Superior temporal gyrus (tissue), 1 donor: ENCODE measurements at regions not wholly inside any gene's neighbourhood (a gene's known extent, or its start where the extent isn't known, plus 50 kb on each side); places are given as distances from the start of the nearest gene placed in this dataset.

Source experiments
- DNase-seq: peaks from one replicate; pipeline ENCODE4 v3.0.0-alpha.2; 2016; ENCODE audit errors: extremely low spot score

DNA sequence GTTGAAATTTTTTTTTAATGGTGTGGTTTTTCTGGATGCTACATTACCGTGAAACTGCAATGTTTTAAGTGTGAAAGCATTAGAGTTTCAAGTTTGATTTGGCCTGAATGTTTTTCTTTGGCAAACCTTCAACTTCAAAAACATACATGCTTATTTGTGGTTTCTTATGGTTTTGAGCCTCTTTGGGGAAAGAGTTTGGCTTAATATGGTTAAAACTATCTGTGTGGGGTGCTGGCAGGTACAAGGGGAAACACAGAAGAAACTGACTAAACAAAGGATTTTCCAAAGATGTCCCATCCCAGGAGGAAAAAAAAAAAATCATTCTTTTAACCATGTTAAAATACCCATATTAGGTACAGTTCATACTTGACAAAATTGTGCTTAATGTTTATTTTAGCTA is 121.1 kb downstream of the HGF start:
- no peak for DNase-seq

DNA sequence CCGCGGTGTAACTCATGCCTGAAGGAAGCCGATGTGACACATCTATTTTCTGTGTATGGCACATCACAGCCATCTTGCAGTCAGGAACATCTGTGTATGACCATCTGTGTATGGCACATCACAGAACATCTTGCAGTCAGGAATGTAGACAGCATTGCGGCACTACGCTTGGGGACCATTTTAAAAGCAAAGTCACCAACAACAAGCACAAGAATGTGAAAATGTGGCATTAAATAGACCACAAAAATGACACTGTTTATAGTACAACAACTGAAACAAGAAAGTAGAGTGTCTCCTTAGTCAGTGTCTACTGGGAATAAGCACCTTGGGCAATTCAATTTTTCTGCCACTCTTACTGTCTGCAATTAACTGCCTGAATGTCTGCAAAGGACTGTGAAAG is 124.4 kb downstream of the HGF start:
- no peak for DNase-seq

DNA sequence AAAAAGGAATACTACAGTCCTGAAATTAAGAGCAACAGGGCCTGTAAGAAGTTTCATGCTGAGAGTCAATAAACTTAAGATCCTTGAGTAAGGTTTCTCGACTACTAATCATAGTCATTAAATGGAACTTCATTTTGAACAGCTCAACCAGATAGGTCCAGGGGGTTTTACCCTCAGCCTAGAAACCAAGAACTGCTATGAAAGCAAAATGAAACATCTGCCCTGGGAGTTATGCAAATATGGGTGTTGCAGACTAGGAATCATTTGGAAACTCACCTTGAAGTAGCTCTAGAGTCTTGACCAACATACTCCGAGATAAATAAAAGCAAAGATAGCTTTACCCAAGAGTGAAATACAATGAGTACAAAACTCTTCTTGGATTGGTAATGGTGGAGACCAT is 128.0 kb downstream of the HGF start:
- DNase-seq = no peak

DNA sequence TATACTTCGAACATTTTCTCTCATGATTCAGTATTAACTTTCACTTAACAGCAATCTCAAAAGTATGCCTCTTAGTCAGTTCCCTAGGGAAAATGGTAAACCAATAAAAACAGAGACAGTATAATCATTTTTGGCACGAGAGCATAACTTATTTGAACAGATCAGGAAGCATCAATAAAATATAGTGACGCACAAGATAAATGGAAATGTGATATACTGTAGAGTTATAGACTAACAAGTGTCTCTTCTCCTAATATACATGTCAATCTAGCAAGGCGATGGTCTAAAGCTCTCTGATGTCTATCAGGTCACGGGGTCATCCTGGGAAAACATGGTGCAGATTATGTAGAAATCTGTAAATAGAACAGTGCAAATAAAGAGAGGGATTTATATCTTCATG is 131.6 kb downstream of the HGF start:
- DNase-seq = no peak

DNA sequence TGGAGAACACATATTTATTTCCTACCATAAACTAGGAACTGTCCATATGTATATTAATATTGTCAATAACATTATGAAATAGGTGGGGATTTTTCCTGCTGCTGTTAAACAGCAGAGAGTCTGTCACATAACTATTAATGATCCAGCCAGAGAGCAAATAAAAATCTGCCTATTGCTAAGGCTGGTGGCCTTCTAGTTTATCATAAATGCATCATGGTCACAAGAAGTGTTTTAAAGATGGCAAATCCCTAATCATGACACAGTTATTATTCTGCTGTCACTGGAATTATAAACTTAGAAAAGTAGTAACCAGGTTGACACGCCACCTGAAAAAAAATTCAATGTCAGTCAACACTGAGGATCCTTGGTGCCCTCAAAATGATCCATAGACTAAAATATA is 132.3 kb downstream of the HGF start:
- DNase-seq = no peak

DNA sequence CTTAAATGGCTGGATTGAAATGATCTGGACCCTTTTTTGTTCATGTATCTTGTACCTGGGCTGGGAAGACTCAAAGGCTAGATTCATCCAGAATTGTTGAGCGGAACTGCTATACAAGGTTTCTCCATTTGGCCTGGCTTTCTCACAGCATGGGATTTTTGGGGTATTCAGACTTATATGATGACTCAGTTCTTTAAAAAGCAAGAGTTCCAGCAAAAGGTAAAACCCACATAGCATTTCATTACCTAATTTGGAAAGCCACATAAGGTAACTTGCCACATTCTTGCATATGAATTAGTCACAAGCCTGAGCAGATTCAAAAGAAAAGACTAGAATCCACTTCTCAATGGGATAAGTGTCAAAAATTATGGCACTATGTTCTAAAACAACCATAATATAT is 137.4 kb downstream of the HGF start:
- DNase-seq = no peak

DNA sequence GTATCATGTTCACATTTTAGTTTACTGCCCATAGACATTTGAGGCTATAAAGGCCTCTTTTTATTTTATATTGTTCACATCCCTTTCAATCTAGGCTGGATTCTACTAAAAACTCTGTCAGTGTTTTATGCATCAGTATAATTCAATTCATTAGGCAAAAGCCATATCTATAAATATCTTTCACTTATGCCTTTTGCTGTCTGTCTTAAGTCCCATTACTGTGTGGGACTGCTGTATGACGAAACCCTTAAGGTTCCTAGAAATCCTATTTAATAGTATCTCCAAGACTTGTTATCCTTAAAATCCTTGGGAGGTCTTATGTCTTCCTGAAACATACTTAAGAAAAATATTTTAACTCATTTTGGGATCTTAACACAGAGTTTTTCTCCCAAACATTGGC is 139.2 kb downstream of the HGF start:
- no peak for DNase-seq

DNA sequence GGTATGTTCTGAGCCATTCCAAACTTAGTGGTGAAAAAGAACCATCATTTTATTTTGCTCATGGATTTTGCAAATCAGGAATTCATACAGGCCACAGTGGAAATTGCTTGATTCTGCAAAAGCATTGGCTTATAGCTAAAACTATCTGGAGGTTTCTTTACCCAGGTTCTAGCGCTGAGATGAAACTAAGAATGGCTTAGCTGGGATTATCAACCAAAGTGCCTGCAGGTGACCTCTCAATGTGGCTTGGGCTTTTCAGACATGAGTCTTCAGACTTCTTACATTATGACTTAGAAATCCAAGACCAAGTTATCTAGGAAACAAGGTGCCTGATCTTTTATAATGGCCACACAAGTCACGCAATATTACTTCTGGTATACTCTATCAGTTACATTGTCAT is 140.1 kb downstream of the HGF start:
- no peak for DNase-seq

DNA sequence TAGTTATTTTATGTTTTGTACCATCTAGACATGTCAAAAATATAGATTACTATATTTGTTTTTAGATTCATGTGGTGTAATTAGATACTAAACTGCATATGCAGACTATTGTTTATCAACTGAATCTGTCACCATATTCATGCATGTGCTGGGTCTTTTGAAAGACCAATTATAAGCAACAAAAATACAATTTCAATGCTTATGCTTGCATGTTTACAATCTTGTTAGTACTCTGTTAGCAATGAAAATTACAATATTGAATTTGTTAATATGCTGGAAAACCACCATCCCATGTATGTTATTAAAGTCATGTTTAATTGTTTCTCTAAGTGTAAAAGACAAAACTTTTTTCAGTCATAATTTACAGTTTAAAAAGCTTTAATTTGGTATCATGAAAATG is 140.9 kb downstream of the HGF start:
- no peak for DNase-seq

DNA sequence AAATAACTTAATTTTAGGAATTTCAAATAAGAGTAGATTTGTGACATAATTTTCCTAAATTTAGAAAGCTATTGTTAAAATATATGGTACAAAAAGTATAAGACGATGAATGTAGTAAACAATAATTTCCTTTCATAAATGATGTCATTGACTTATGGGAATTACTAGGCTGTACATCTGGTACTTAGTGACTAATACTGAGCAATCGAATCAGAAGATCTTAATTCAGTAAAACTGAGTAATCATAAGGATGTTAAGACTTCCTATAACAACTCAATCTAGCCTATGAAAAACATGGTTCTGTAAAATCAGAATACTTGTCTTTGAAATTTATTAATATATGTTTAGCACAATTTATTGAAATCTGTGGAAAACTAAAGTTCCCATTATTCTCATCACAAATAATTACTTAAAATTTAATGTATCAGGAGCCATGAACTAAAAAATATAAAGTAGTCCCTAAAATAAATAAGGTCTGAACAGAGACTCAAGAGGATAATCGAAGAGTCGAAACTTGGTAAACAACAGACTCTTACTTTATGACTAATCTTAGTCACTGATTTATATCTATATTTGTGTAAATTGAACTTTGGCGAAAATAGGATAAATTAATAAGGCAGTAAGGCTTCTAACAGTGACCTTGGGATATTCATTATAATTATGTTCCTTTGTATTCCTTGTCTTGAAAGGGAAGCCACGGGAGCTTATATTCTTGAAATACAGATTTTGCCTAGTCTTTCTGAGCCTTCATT is 142.1 kb downstream of the HGF start:
- no peak for DNase-seq

DNA sequence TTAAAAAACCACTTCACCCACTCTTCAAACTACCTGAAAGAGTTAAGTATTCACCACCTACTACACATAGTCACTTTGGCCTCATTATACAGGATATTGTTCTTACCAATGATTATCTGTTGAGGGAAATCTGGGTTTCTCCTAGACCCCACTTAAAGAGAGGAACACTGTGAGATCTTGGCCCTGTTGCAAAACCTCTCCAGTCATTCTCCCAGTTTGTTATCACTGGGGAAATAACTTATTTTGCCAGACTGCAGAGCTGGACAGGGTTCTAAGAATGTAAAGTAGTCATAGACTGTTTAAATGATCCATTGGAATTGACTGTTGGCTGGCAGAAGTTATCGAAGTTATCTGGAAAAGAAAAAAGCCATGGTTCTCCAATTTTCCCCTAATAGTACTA is 143.8 kb downstream of the HGF start:
- DNase-seq = no peak

DNA sequence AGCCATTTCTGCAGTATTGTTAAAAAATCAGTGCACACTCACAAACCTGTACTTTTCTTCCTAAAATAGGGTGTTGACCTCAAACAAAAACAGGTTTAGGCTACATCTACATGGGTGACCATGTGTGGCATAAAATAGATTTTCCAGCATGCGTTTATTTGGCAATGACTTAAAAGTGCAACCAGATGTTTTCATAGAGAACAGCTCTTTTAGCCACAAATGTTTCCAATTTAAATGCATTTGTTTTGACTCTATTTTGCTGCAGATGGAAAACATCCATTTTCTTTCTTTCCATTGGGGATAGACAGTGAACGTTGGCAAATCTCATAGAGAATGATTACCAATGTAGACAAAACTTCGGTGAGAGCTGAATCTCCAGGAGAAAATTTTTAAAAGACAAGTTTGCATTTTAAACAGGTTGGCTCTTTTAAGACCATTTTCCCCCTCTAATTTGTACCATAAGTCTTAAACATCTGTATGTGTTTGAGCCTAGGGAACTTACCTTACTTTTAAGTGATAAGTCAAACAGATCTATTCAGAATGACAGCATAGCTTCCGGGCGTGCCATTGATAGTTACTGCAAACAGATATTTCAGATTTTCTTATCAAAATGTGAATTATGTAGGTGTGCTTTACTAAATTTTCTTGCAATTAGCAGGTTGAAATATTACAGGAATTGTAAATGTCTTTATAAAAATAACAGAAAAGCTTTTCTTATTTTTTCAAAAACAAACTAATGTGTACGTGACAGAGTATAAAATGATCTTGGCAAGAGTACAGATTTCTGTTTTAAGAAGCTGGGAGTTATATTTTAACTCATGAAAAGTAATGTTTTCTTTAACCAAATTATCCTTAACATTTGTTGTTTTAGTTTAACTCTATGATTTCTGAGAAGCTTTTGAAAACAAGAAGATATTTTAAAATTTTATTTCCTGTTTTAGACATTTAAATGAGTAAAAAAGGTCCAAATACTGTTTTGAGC is 144.9 kb downstream of the HGF start:
- no peak for DNase-seq

DNA sequence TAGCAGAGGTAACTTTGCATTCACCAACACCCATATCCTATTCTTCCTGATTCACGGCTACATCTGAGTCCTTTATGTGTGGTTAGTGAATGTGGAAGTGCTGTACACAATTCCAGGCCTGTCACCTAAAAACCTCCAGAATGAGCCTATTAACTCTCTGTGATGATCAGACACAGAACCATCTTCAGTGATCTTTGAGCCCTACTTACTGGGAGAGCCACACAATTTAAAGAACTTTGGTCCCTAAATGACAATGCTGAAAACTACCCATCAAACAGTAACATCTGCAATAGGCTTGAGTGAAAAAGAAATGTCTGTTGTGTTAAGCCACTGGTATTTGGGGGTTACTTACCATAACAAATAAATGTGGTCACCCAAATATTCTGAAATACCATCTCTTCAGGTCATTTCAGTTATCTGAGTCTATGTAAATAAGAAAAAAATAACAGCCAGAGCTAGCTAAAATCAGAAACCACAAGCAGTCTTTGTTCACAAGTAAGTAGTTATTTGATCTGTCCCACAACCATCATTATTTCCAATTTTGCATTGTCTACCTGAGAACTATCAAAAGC is 145.7 kb downstream of the HGF start:
- no peak for DNase-seq

DNA sequence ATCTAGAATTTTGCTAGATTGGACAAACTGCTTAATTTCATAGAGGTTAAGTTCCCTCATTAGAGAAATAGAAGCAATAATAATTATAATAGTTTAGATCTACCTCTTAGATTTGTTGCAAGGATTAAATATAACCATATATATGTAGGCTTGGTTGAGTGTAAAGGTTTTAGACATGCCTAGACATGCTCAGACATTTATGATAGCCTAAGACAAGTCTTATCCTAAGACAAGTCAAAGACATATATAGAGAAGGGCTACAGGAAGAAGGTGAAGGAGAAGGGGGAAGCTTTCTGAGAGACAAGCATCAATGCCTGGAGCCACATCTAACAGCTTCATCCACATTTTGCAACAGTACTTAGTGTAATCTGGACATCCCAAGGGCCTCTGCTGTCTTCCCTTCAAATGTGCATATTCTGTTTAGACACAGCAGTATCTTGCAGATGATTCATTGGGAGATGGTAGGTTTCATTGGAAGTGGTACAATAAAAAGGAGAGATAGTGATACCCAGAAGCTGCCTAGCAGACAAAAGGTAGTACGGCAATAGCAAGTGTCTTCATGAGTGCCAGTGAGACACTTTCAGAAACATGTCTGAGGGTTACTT is 146.5 kb downstream of the HGF start:
- DNase-seq = no peak

DNA sequence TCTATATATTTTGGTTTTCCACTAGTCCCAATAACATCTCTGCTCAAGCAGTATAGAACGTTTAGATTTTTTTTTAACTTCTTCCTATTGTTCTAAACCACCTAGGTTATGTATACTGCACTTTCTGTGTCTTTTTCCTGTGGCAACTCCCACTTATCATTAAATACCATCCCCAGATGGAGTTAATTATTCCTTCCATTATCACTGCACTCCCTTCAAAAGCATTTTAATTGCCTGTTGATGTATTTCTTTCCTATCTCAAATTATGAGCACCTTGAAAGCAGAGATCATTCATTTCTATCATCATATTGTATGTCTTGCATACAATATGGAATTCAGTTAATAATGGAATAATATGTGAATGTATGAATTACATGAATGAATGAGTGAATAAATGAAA is 148.0 kb downstream of the HGF start:
- no peak for DNase-seq

DNA sequence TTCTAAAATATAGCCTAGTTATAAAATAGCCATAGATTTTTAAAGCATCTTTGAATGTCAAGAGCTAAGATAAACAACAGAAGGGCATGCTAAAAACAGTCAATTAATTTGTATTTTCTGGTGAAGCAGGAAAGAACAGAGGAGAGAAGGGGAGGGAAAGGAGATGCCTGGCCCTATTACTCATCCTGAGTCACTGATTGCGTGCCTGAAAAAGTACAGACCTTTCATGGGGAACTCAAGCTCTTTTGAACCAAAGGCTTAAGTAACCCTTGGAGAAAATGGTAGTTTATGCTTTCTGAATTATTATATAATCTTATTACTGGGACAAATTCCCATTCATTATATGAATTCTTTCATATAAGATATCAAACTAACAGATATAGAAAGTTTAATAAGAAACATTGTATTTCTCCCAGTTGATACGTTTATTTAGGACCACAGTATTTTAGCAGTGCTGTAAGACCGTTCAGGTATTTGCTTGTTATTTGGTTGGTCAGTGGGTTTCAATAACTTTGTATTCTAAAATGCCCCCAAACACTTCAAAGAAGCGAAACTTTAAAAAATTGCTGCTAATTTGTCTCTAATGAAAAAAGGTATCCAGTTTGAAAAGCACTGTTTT is 151.3 kb downstream of the HGF start:
- DNase-seq = no peak

DNA sequence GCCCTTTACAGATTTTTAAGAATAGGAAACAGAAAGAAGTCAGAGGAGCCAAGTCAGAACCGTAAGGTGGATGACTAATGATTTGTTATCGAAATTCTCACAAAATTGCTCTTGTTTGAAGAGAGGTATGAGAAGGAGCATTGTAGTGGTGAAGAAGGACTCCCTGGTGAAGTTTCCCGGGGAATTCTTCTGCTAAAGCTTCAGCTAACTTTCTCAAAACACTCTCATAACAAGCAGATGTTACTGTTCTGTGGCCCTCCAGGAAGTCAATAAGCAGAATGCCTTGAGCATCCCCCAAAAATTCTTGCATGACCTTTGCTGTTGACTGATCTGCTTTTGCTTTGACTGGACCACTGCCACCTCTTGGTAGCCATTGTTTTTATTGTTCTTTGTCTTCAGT is 152.9 kb downstream of the HGF start:
- DNase-seq = no peak

DNA sequence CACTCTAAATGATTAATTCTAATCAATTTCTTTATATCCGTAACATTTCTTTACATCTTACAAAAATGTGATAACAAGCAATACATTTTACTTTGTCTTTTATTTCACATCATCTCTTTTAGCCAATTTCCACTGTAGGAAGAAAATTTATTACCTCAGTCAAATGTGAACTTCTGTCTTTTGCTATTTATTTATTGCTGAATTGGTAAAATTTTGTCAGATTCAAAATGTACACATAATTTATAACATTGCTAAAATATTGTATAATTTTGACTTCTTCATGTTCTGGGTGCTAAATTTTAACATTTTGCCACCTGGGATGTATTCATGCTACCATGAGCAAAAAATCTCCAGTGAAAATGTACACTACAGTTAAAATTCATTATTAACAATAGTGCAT is 158.0 kb downstream of the HGF start:
- DNase-seq = no peak

DNA sequence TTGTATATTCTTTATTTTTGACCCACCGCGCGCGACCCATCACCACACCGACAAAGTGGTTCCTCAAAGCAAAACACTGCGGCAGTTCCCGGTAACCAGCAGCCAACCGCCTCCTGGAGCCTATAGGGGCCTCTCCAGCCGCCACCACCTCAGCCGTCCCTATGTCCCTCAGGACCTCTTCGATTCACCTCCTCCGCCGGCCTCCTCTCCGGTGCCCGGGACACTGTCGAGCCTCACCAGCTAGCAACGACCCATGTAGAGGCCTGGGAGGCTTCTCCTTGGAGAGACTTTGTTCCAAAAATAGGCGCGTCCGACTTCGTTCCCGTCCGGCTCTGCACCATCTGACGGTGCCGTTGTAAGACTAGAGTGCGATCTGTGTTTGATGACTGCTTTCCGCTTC is 158.8 kb downstream of the HGF start:
- no peak for DNase-seq

DNA sequence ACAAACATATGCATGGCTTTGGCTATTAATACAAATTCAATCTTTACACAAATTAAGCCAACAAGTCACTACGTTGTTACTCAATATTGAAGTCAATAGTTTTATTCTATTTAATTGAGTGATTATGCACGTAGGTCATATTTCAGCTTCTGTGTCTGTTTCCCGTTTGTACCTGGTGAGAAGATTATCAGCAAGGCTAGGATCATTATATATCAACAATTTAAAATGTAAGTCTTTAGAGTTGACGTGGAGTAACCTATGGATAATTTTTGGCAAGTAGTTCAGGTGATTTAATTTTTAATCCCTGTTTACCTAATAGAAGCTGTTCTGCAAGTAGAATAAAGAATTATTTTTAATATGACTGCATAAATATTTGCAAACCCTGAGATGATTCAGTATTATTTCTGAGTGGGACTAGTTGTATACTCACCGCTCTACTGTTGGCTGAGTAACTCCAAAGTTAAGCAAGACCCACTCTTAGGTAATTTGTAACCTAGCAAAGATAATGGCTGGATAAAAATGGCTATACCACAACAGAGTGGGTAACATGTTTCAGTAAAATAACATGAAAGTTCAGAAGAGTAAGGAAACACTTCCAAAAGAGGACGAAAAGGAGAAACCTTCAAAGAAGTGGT is 161.0 kb downstream of the HGF start:
- no peak for DNase-seq

DNA sequence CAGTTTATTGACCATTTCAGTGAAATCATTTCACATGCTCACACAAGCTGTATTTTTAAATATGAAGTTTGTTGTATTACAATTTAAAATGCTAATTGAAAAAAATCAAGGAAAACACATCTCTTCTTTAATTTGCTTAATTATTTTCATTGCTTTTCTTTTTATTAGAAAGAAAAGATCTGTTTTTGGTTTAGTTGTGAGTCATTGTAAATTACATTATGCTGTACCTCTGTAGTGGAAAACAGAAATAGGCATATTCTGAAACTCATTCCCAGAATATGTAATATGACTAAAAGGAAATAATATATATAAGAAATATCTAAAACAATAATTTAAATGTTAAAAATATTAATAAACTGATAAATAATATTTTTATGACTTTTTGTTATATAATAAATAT is 161.9 kb downstream of the HGF start:
- DNase-seq = no peak
